ENCODE measurements at regions not wholly inside any gene's neighbourhood (a gene's known extent, or its start where the extent isn't known, plus 50 kb on each side); places are given as distances from the start of the nearest gene placed in this dataset.

DNA sequence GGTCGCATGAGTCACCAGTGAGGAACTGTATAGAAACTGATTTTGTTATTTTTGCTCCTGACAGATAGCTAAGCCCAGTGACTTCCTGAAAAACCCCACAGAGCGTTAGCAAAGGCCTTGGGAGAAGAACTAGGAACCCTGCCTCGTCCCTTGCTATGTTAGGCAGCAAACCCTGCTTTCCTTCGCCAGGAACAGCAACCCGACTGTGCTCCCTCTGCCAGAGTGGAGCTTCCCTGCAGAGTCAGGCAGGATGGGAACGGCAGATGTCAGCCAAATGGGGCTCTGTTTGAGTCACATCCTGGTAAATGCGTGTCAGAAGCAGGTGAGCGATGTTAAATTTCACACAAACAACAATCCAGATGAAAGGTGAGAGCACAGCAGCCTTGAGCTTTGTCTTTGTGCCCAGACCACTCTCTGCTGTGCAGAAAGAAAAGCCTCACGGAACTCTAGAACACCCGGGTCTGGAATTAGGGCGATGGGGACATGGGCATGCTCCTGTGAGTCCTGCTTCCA, 186.6 kb downstream of the ADAMTS15 start:
- Histone ChIP-seq H3K9me3 (no peaks in the 10 kb centered on the region), H3K36me3 (no peaks in the 10 kb centered on the region), H3K27ac (peak overlapping the region; percentile 44 to 55), H3K4me3 (no peak overlapping the region), H3K27me3 (no peaks in the 10 kb centered on the region), H3K4me1 (peaks cover 0 to 24% (median 10%) of the 10 kb centered on the region in 4 donors)
- intact Hi-C loops (cut with DNase I; ENCODE audit: low total_unique reads): no loop called here
- TF ChIP-seq CTCF (IDR thresholded peaks at IDR 0.05): no peak
- DNase-seq: peak; percentile 67 to 83

DNA sequence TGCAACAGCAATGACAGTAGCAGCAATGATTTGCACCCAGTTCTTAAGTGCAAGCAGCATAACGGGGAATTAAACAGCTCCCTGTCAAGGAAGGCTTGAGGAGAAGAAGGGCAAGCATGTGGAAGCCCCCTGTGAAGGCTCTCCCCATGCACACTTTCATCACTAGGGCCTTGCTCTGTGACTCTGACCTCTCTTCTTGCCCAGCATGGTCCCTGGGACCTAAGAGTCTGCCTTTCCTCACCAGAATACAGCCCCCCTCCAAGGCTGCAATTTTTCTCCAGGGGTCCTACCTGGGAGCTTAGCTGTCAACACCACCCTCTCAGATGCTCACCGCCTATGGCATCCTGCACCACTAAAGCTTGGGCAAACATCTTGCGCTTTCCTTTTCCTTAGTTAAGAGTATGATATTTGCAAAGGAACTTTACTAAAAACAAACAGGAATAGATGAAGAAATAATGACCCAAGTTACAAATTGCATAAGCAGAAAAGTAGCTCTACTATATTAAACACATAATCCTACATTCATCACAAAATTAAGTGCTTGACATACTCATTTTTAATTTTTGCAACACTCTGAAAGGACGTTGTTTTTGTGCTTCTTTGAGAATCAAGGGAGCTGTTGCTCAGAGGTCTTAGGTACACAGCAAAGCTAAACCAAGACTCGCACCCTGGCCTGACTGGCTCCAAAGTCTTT, 187.6 kb downstream of the ADAMTS15 start:
- Histone ChIP-seq H3K27ac (no peak overlapping the region), H3K27me3 (no peaks in the 10 kb centered on the region), H3K9me3 (no peaks in the 10 kb centered on the region), H3K36me3 (no peaks in the 10 kb centered on the region), H3K4me3 (no peak overlapping the region), H3K4me1 (peaks cover 0 to 24% (median 10%) of the 10 kb centered on the region in 4 donors)
- intact Hi-C loops (cut with DNase I; ENCODE audit: low total_unique reads): no loop called here
- TF ChIP-seq CTCF (IDR thresholded peaks at IDR 0.05): no peak
- no peak for DNase-seq

DNA sequence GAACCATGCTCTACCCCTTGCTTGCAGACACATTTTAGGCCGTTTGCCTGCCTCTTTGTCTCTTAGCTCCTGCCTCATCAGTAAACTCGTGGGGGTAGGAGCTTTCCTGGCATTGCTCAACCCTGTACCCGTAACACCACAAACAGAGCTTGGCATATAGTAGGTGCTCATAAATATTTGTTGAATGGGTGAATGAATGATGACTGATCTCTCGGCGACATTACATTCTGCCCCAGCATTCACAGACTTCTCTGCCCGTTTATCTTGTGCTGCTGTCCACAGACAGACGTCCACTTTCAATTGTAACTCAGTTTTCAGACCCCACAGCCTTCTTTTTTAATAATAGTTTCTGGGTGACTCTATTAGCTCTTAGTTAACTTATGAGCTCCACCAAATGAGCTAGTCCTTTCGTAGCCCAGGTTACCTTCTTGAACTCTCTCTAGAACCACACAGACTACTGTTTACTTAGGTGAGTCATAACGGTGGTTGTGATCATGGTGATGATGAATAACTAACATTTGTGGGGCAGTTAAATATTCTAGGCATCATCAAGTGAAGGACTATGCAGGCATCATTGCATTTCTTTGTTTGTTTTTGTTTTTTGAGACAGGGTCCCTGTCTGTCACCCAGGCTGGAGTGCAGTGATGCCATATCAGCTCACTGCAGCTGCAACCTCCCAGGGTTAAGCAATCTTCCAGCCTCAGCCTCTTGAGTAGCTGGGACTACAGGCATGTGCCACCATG, 188.4 kb downstream of the ADAMTS15 start:
- Histone ChIP-seq H3K4me3 (no peak overlapping the region), H3K4me1 (peaks cover 0 to 24% (median 10%) of the 10 kb centered on the region in 4 donors), H3K27me3 (no peaks in the 10 kb centered on the region), H3K9me3 (no peaks in the 10 kb centered on the region), H3K27ac (no peak overlapping the region), H3K36me3 (no peaks in the 10 kb centered on the region)
- intact Hi-C loops (cut with DNase I; ENCODE audit: low total_unique reads): no loop called here
- no peak for DNase-seq
- TF ChIP-seq CTCF (IDR thresholded peaks at IDR 0.05): no peak

GRCh38 chr11:130637566-130637965, 189.1 kb downstream of the ADAMTS15 start:
- no peak overlapping the region for H3K4me3 ChIP-seq
- no peak overlapping the region for H3K27ac ChIP-seq
- no peaks in the 10 kb centered on the region for H3K36me3 ChIP-seq
- H3K9me3 ChIP-seq: no peaks in the 10 kb centered on the region
- intact Hi-C loops (cut with DNase I; ENCODE audit: low total_unique reads): no loop called here
- peaks cover 0 to 24% (median 10%) of the 10 kb centered on the region in 4 donors for H3K4me1 ChIP-seq
- no peak for TF ChIP-seq CTCF (IDR thresholded peaks at IDR 0.05)
- DNase-seq: no peak
- H3K27me3 ChIP-seq: no peaks in the 10 kb centered on the region

DNA sequence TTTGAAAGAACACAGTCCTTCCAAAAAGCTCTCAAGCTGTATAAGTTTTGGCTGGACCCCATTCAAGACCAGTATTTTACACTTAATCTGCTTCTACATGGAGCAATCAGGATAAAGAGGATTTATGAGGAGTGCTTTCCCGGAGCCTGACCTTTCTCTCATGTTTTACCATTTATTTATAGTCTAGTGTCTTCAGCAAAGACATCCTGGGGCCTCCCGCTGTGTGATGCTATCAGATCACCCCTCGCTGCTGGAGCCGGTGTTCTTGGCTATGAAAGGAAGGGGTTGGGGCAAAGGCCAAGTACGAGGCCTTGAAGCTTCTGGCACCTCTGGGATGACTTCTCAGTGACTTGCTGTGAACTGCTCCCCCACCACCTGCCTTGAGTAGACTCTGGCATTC, 189.6 kb downstream of the ADAMTS15 start:
- no peak for DNase-seq
- Histone ChIP-seq H3K36me3 (no peaks in the 10 kb centered on the region), H3K4me1 (peaks cover 0 to 24% (median 10%) of the 10 kb centered on the region in 4 donors), H3K27ac (no peak overlapping the region), H3K27me3 (no peaks in the 10 kb centered on the region), H3K9me3 (no peaks in the 10 kb centered on the region), H3K4me3 (no peak overlapping the region)
- no peak for TF ChIP-seq CTCF (IDR thresholded peaks at IDR 0.05)
- intact Hi-C loops (cut with DNase I; ENCODE audit: low total_unique reads): no loop called here
